ENCODE measurements at regions not wholly inside any gene's neighbourhood (a gene's known extent, or its start where the extent isn't known, plus 50 kb on each side); places are given as distances from the start of the nearest gene placed in this dataset.
"Not testable (repeated sequence)": the region's sequence is repeated elsewhere in the genome, so short reads cannot be mapped to it uniquely, and the experiment has no call there.

- DNase-seq, result no peak
Observed at GRCh38 chr5:97545886-97546535, 363.0 kb upstream of the RIOK2 start.

DNA sequence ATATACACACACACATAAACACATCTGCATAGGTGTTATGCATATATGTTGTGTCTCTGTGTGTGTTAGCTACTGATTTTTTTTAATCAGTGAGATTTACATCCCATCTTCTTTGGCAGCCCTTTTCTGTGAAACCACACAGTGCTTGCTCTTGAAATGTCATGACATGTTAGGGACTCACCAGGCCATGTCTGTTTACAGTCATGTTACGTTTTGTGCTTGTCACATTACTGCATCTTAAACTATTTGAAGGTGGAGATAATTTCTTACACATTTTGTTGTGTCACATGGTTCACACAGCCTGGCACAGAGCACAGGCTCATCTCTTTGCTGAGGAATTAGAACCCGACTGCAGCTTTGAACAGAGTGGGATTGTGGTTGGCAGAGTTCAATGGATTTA, 364.4 kb upstream of the RIOK2 start:
- no peak for DNase-seq

DNA sequence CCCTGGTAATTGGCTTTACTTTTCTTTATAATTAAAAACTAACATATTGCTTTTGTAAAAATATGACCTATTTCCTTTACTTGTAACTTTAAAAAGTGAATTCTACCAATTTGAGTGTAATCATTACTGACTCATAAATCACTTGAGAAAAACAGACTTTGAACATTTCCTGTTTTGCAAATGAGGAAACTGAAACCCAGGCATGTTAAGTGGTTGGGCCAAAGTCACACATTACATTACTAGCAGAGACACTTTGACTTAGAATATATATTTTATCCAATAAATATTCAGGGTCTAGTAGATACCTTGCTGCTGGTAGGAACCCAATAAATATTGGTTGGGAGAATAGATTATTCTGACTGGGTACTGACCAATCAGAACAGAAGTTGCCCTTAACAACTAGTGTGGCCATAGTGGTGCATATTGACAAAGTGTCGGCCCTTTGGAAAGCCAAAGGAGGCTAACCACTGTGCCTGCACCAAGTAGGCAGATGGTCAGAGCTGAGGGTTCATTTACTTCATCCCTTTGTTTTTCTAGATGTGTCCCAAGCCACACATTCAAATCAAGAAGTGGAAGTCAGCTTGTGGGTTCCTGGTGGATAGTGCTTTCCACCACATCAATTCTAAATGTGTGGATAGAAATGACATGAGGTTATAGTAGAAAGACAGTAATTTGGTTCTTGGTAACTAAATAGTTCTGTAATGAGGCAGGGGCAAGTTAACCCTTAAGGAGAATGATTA, 365.1 kb upstream of the RIOK2 start:
- no peak for DNase-seq

GRCh38 chr5:97548739-97549080, 365.7 kb upstream of the RIOK2 start:
- no peak for DNase-seq

DNA sequence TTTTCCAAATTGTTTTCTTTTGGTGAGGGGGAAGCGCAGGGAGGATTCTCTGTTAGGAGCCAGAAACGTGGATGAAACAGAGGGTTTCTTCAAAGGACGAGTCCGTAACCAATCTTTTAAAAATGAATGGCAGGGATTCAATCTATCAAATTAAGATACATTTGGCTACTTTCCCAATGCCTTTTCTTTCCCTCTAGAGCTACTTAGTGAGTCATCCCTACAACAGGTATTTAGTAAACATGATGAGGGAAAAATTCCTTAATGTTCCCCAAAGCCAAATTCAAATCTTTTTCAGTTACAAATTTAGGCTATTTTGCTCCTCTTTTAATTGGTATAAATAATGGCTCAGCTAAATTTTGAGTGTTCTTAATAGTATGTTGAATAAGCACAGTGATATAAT, 366.4 kb upstream of the RIOK2 start:
- DNase-seq, result no peak

DNA sequence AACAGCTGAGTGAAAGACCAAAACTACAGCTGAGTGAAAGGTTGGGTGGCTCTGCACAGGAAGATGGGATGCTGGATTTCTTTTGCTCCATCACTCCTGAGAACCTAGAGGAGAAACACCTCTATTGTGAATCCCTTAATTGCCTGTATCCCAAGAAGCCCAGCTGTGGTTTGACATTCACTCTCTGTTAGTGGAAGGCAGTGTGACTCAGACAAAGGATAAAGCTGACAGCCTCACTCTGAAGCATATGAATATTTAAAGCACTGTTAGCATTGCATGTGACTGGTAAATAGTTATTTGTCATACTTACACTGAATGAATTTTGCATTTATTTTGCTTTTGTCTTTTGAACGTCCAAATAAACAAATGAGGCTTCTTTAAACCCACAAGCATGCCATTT, 367.1 kb upstream of the RIOK2 start:
- no peak for DNase-seq

DNA sequence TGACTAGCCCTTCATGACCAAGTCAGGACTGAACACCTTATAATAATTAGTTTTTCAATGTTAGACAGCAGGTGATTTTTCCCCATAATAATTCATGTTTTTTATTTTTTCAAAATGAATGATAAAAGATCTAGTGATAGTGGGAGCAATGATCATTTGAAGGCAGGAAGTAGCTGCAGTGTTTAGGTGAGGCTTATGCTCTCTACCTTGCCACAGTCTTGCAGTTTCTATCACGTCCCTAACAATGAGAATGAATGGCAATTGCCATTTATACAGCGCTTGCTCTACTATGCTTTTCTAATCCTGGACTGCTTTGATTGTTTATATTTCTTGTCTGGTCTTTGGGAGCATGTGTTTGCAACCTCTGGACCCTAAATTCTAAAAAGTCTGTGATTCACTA, 367.8 kb upstream of the RIOK2 start:
- DNase-seq, result no peak

DNA sequence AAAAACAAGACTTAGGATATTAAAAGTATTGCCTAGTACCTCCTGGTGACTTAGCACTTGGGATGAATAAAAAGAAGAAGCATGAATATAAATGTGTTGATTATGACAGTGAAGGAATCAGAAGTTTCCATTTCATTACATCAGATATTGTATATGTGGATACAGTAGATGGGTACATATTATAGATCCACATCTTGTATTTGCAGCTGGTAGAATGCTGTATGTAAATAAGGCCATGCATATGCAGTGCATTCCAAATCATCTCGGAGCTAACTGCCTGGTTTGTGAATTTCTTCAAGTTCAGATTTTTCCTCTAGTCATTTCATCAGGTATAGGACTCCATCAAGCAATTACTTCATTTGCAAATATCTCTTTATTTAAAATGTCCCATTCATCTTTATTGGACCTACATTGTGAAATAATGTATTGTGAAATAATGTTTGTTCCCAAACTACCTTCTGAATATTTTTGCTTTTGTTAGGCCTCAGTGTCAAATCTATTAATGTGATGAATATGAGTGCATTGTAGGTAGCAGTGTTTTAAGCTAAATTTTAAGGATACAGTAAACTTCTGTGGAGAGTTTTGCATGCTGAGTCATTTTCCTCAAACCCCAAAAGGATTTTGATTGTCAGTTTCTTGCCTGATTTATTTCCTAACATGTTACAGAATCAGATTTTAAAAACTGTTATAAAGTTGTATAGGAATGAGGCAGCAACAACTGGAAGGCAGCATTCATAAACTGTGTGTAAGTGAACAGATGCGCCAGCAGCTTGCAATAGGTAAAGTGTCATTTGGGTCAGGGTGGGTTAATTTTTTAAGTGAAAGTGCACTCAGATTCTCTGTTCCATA, 370.8 kb upstream of the RIOK2 start:
- DNase-seq, result no peak

DNA sequence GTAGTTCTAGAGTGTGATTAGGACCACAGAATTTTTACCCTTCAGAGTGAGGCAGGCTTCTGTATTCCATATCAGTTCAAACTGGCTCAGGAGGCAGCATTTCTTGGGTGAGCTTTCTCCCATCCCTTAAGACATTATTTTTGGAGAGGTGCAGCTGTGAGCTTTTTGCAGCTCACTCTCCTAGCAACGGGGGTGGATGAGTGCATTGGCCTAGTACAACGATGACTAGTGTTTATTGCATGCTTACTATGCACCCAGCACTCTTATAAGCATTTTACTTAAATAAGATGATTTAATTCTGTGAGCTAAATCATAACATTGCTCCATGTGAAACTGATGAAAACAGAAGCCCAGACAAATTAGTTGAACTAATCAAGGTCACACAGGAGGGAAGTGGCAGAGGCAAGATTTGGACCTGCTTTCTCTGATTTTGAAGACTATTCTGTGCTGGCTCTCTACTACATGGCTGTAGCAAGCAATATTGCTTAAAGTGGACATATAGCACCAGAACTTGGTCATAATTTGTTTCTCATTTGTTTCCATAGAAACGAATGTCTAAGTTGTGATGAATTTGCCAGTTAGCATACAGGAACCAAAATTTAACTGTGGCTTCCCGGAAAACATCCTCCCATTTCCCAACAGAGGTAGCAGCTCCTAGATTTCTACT, 372.1 kb upstream of the RIOK2 start:
- no peak for DNase-seq

GRCh38 chr5:97555644-97555981, 372.6 kb upstream of the RIOK2 start:
- no peak for DNase-seq

DNA sequence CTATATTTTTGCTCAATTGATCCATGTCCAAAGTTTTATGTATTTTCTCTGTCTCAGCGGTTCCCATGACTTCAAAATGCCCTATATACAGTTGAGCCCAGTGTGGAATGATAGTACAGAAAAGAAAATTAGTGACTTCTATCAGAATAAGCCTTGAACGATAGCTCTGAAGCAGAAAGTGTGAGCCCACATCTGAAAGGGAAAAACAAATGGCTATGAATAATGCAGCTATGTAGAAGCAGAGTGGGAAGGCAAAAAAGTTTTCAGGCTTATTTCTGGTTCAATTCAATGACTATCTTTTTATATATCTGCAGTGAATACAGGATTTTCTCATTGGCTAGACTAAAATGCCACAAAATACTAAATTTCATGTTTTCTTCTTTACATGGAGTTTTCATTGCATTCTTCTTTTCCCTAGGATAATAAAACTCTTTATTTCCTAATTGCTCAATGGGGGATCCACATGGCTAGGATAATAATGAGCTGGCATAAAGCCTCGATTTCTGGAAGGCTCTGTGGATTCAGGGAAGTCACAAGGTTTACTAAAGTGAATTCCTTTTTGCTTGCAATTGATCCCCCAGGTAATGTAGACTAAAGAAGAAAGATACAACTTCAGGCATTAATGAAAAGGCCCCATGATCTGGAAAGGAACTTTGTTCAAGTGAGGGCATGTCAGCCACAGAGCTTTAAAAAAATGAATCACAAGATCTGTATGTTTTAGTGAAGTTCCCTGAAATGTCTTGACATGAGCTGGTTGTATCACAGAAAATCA, 377.0 kb upstream of the RIOK2 start:
- no peak for DNase-seq

DNA sequence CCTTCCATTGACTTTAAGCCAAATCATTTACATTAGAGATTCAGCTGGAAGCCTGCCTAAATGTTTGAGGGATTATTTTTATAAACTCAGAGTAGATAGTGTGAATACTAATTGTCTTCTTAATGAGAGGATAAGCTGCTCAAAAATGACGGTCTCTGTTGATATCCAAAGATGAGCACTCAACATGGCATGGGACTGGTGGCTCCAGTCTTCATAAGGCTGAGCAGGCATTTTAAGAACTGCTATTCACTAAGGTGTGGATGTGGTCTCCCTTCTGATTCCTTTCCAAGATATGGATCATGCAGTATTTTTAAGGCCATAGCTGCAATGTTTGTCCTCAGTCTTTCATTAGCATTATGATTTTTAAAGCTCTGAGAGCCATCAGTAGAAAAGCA, 377.5 kb upstream of the RIOK2 start:
- no peak for DNase-seq

- no peak for DNase-seq
Observed at GRCh38 chr5:97563050-97563657, 380.1 kb upstream of the RIOK2 start.

GRCh38 chr5:97568382-97568781, 385.3 kb upstream of the RIOK2 start:
- DNase-seq, result no peak

- DNase-seq, result no peak
Observed at GRCh38 chr5:97570242-97570641, 387.2 kb upstream of the RIOK2 start.

- DNase-seq, result no peak
Observed at GRCh38 chr5:97575322-97575721, 392.3 kb upstream of the RIOK2 start.

DNA sequence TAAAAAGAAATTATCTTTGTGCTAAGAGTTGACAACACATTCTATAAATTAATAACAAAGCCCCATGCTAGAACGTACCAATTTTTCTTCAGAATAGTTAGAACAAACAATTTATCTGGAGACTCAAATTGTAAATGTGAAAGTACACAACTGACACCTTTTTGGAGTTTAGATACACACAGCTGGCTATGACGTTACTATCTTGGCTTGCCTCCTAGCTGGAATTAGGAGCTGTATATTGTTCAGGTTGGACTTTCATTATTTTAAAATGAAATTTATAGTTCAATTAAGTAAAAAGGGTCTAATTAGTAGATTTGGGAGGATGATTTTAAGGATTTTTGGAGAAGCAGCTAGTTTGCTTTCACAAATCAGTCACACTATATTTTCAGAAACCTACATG, 393.9 kb upstream of the RIOK2 start:
- no peak for DNase-seq

- not testable (repeated sequence) for DNase-seq
Observed at GRCh38 chr5:97579977-97580376, 396.9 kb upstream of the RIOK2 start.

DNA sequence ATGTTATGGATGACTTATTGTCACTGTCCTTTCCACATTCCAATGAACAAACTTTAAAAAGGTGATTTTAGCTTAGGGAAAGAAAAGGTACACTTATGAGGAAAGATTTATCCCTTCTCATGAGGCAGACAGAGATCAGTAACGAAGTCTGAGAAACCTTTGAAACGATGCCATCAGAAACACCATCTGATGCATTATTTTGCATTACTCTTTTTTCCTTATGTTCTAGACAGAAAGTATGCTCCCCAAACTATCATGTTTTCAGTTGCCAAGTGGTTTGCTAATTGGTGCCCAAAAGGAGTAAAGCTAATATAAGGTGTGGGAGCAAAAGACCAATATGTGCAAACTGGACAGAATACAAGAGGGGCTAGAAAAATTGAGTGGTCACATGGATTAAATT, 397.7 kb upstream of the RIOK2 start:
- no peak for DNase-seq

DNA sequence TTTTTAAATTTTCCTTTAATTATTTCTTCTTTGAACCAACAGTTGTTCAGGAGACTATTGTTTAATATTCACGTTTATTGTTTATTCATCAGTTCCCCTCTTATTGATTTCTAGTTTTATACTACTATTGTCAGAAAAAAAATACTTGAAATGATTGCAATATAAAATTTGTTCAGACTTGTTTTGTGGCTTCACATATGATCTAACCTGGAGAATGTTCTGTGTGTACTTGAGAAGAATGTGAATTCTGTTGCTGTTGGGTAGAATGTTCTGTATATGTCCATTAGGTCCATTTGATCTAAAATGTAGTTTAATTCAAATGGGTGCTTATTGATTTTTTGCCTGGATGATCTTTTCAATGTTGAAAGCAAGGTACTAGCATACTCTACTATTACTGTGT, 408.7 kb upstream of the RIOK2 start:
- no peak for DNase-seq

DNA sequence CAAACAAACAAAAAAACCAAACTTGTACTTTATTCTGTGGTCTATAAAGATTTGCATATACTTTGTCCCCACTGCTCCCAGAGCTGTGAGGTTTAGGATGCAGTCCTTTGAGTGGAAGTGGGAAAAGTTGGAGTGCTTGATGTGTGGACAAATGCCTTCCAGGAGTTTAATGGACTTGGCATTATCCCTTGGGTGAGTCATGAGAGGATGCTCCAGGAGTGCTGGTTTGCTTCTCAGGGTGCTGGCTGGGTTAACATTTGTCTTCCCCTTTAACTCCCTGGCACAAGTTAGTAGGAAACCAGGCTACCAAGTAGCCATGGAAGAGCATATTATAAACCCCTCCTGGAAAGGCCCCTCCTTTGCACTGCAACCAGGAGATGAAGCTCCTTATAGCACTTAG, 417.4 kb upstream of the RIOK2 start:
- no peak for DNase-seq

GRCh38 chr5:97601651-97602050, 418.6 kb upstream of the RIOK2 start:
- no peak for DNase-seq

Measured in NCI-H2029 (cell line).